ENCODE measurements at regions not wholly inside any gene's neighbourhood (a gene's known extent, or its start where the extent isn't known, plus 50 kb on each side); places are given as distances from the start of the nearest gene placed in this dataset.

DNA sequence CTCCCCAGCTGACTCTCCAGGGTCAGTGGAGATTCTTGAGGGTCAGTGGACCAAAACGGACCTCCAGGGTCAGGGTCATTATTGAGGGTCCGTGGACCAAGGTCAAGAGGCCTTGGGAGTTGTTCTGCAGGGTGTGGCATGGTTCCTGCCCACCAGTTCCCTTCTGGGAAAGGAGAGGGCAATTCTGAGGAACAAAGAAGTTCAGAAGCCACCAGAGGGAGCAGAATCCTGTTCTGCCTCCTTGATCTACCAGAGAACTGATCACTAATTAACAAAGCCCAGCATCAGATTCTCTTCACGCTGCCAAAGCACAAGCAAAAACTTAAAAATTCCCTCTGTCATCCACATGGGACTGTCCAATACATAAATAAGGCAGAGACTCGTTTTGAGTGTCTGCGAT, 263.4 kb downstream of the DHX35 start:
- H3K14ac ChIP-seq (ENCODE audit: insufficient read length) = no peak overlapping the region
- no peak overlapping the region for H3K4me2 ChIP-seq (ENCODE audit: insufficient read depth in 1 of 2, low read depth in 2 of 2, low read length in 2 of 2)
- H2BK12ac ChIP-seq (ENCODE audit: low read depth, low read length) = no peak overlapping the region
- H3K9ac ChIP-seq (replicated peaks in 1 of 4; ENCODE audit: extremely low read depth in 1 of 4, low read depth in 3 of 4, low read length in 3 of 4) = no peak overlapping the region
- H4K8ac ChIP-seq (ENCODE audit: extremely low read depth, insufficient read depth, low read length) = no peak overlapping the region; the same call in 1 of the 2 replicates
- H3K56ac ChIP-seq (replicated peaks; ENCODE audit: insufficient read length, low read depth, low read length) = no peak overlapping the region
- ChIA-PET POLR2A (ENCODE audit: partially characterized antibody) (no interaction called here), CTCF (ENCODE audit: partially characterized antibody) (interaction anchor here (0.7 to 2.2 kb wide), 3 partner anchors 11 to 113 kb away, joined by 3 to 6 read pairs (median 5); no protein-coding TSS in a partner anchor)
- no peak overlapping the region for H3K23ac ChIP-seq (ENCODE audit: insufficient read length)
- no peaks in the 10 kb centered on the region for H3K36me3 ChIP-seq (ENCODE audit: control insufficient read depth in 2 of 4, insufficient read depth in 4 of 4, low read length in 3 of 4)
- H2BK5ac ChIP-seq (ENCODE audit: low read depth, low read length) = no peak overlapping the region
- H4K91ac ChIP-seq (replicated peaks; ENCODE audit: insufficient read length, low read length) = no peak overlapping the region
- TF ChIP-seq, protein P1, sequence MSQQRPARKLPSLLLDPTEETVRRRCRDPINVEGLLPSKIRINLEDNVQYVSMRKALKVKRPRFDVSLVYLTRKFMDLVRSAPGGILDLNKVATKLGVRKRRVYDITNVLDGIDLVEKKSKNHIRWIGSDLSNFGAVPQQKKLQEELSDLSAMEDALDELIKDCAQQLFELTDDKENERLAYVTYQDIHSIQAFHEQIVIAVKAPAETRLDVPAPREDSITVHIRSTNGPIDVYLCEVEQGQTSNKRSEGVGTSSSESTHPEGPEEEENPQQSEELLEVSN (IDR thresholded peaks at IDR 0.05) = no peak
- TF ChIP-seq TCF12 (IDR thresholded peaks at IDR 0.05; ENCODE audit: low read depth, low read length) = no peak
- no peaks in the 10 kb centered on the region for H3K79me2 ChIP-seq (ENCODE audit: control insufficient read depth in 1 of 2, insufficient read depth in 2 of 2, low read length in 2 of 2)
- no peak overlapping the region for H2BK120ac ChIP-seq (replicated peaks; ENCODE audit: low read depth, low read length)
- H2BK15ac ChIP-seq (ENCODE audit: low read length) = no peak overlapping the region
- H4K5ac ChIP-seq (ENCODE audit: insufficient read length, low read depth, low read length) = no peak overlapping the region
- H3K4ac ChIP-seq (replicated peaks; ENCODE audit: insufficient read length, low read depth, low read length) = no peak overlapping the region
- no peak for DNase-seq (ENCODE audit: low read depth in 1 of 2, low spot score in 2 of 2)
- no peaks in the 10 kb centered on the region for H3K4me1 ChIP-seq (replicated peaks in 1 of 4; ENCODE audit: control insufficient read depth in 3 of 4, insufficient read depth in 4 of 4, low read length in 3 of 4)
- H3K18ac ChIP-seq (ENCODE audit: extremely low read depth, low read length) = no peak overlapping the region
- H3K79me1 ChIP-seq (ENCODE audit: low read depth, low read length) = no peaks in the 10 kb centered on the region
- no peak overlapping the region for H2BK20ac ChIP-seq (ENCODE audit: low read length)
- no peaks in the 10 kb centered on the region for H3K23me2 ChIP-seq (ENCODE audit: low read depth, low read length)
- no peak overlapping the region for H2AK5ac ChIP-seq (ENCODE audit: low read depth, low read length)
- no peak overlapping the region for H3K4me3 ChIP-seq (ENCODE audit: extremely low read depth in 1 of 4, insufficient read depth in 2 of 4, low read depth in 3 of 4, low read length in 4 of 4)
- no peak overlapping the region for H2AFZ ChIP-seq (ENCODE audit: low read length)
- H3K27ac ChIP-seq (ENCODE audit: low read depth, low read length) = no peak overlapping the region
- 78% methylated on average over 5 of the region's 5 CpGs; no CpG with 5 or more reads in 1 of the 2 experiments for WGBS, 2 experiments (ENCODE audit: extremely low coverage in 1 of 2, insufficient coverage in 1 of 2, insufficient read length in 1 of 2, insufficient replicate concordance in 2 of 2, low coverage in 1 of 2, low lambda C conversion rate in 2 of 2, missing lambda C conversion rate in 1 of 2)
- no peaks in the 10 kb centered on the region for H3K9me3 ChIP-seq (ENCODE audit: insufficient read depth in 2 of 2, low read depth in 1 of 2, low read length in 1 of 2)
- no peak for FAIRE-seq
- H4K20me1 ChIP-seq (replicated peaks in 1 of 2; ENCODE audit: control insufficient read depth in 1 of 2, insufficient read depth in 2 of 2, low read length in 2 of 2) = no peaks in the 10 kb centered on the region
- no peaks in the 10 kb centered on the region for H3K27me3 ChIP-seq (replicated peaks in 1 of 4; ENCODE audit: control insufficient read depth in 3 of 4, extremely low read depth in 1 of 4, insufficient read depth in 3 of 4, low read length in 3 of 4)
